GM18508 (cell line): ENCODE measurements at regions not wholly inside any gene's neighbourhood (a gene's known extent, or its start where the extent isn't known, plus 50 kb on each side); places are given as distances from the start of the nearest gene placed in this dataset.

ENCODE experiments used
- ATAC-seq: cut with Tn5 transposase; IDR thresholded peaks from one replicate; pipeline ENCODE4 v1.9.1; 2021; ENCODE audit warnings: moderate number of reproducible peaks; ENCODE audit not compliant: insufficient read depth, unreplicated experiment

- no peak for ATAC-seq
Measured at GRCh38 chr14:105817971-105818711, 291.8 kb downstream of the TMEM121 start.

GRCh38 chr14:105818712-105819005 is 292.3 kb downstream of the TMEM121 start:
- ATAC-seq = no peak

GRCh38 chr14:105830171-105830570 is 303.8 kb downstream of the TMEM121 start:
- ATAC-seq = no peak

GRCh38 chr14:105836160-105836559 is 309.8 kb downstream of the TMEM121 start:
- no peak for ATAC-seq

GRCh38 chr14:105836730-105837129 is 310.3 kb downstream of the TMEM121 start:
- no peak for ATAC-seq

GRCh38 chr14:105837349-105838063 is 311.1 kb downstream of the TMEM121 start:
- ATAC-seq = no peak

GRCh38 chr14:105838107-105838506 is 311.7 kb downstream of the TMEM121 start:
- ATAC-seq = no peak

GRCh38 chr14:105838591-105839424 is 312.4 kb downstream of the TMEM121 start:
- no peak for ATAC-seq

- ATAC-seq = no peak
Measured at GRCh38 chr14:105839425-105840265, 313.3 kb downstream of the TMEM121 start.

- ATAC-seq = no peak
Measured at GRCh38 chr14:105840266-105841021, 314.1 kb downstream of the TMEM121 start.

- ATAC-seq = no peak
Measured at GRCh38 chr14:105841022-105842009, 314.9 kb downstream of the TMEM121 start.

GRCh38 chr14:105842105-105842504 is 315.7 kb downstream of the TMEM121 start:
- no peak for ATAC-seq

GRCh38 chr14:105843444-105844046 is 317.2 kb downstream of the TMEM121 start:
- no peak for ATAC-seq

- no peak for ATAC-seq
Measured at GRCh38 chr14:105844047-105844630, 317.8 kb downstream of the TMEM121 start.

- ATAC-seq = no peak
Measured at GRCh38 chr14:105844810-105845724, 318.7 kb downstream of the TMEM121 start.

- ATAC-seq = no peak
Measured at GRCh38 chr14:105845725-105846309, 319.4 kb downstream of the TMEM121 start.
